Common myeloid progenitor, CD34-positive (primary cell): ENCODE measurements at regions not wholly inside any gene's neighbourhood (a gene's known extent, or its start where the extent isn't known, plus 50 kb on each side); places are given as distances from the start of the nearest gene placed in this dataset.
A peak's percentile ranks its signal among the peaks of the same experiment; 100 is the strongest.
"Not testable (repeated sequence)": the region's sequence is repeated elsewhere in the genome, so short reads cannot be mapped to it uniquely, and the experiment has no call there.

Source experiments
- CTCF ChIA-PET: fragments of 350-600 bp; sonication (Branson Sonifier 250); formaldehyde crosslinking; loops from one replicate; lab custom pipeline; 2021; ENCODE audit warnings: antibody characterized with exemption; lab: Charles Lee
- POLR2A ChIA-PET: fragments of 350-600 bp; sonication (Branson Sonifier 250); formaldehyde crosslinking; loops from one replicate; lab custom pipeline; 2021; ENCODE audit warnings: antibody characterized with exemption; lab: Charles Lee
- DNase-seq, 3 donors: peaks; one replicate each; pipeline versions ENCODE4 v3.0.0 to v3.0.0-alpha.2; 2013
- H3K27ac ChIP-seq, 2 experiments: 1 replicate in 1 of 2; 2 replicates in 1 of 2; pipeline ENCODE4 v1.7.0; 2013; ENCODE audit warnings: inconsistent platforms in 2 of 2, low read length in 2 of 2, mild to moderate bottlenecking in 2 of 2, low read depth in 1 of 2, moderate library complexity in 1 of 2; ENCODE audit not compliant: severe bottlenecking in 2 of 2, insufficient read depth in 1 of 2, poor library complexity in 1 of 2
- H3K27me3 ChIP-seq, 5 experiments: replicated peaks in 2 of 5; 1 replicate in 3 of 5; 2 replicates in 2 of 5; pipeline versions ENCODE4 v1.6.1 to v1.7.0; 2013; ENCODE audit warnings: low read length in 4 of 5, mild to moderate bottlenecking in 2 of 5, moderate library complexity in 2 of 5, inconsistent platforms in 1 of 5; ENCODE audit not compliant: insufficient read depth in 5 of 5, control insufficient read depth in 4 of 5
- H3K36me3 ChIP-seq, 4 experiments: 1 replicate in 2 of 4; 2 replicates in 2 of 4; pipeline versions ENCODE4 v1.6.1 to v1.7.0; 2013; ENCODE audit warnings: low read length in 3 of 4, control low read depth in 1 of 4, mild to moderate bottlenecking in 1 of 4; ENCODE audit not compliant: control insufficient read depth in 4 of 4, insufficient read depth in 4 of 4
- H3K4me1 ChIP-seq, 4 experiments: 1 replicate in 3 of 4; 2 replicates in 1 of 4; pipeline versions ENCODE4 v1.6.1 to v1.7.1; 2013; ENCODE audit warnings: low read length in 3 of 4, mild to moderate bottlenecking in 3 of 4, control low read depth in 1 of 4, inconsistent platforms in 1 of 4, moderate library complexity in 1 of 4; ENCODE audit not compliant: control insufficient read depth in 4 of 4, insufficient read depth in 4 of 4; ENCODE audit errors: control extremely low read depth in 1 of 4
- H3K4me3 ChIP-seq, 7 experiments: 1 replicate in 4 of 7; 2 replicates in 3 of 7; pipeline versions ENCODE4 v1.5.1 to v1.7.0; 2013; ENCODE audit warnings: mild to moderate bottlenecking in 7 of 7, low read length in 6 of 7, moderate library complexity in 6 of 7, inconsistent platforms in 2 of 7, low read depth in 2 of 7, control low read depth in 1 of 7; ENCODE audit not compliant: insufficient read depth in 4 of 7, control insufficient read depth in 1 of 7; ENCODE audit errors: extremely low read depth in 1 of 7
- H3K9me3 ChIP-seq, 5 experiments: 1 replicate in 4 of 5; 2 replicates in 1 of 5; pipeline versions ENCODE4 v1.6.1 to v1.7.1; 2013; ENCODE audit warnings: low read length in 4 of 5, mild to moderate bottlenecking in 2 of 5, inconsistent platforms in 1 of 5, low read depth in 1 of 5, moderate library complexity in 1 of 5; ENCODE audit not compliant: control insufficient read depth in 4 of 5, insufficient read depth in 2 of 5; ENCODE audit errors: control extremely low read depth in 1 of 5
- WGBS: methylation state at CpG from one replicate; pipeline ENCODE4 v1.1.5; 2013; ENCODE audit not compliant: insufficient coverage; 5-methylcytosine and 5-hydroxymethylcytosine counted together

DNA sequence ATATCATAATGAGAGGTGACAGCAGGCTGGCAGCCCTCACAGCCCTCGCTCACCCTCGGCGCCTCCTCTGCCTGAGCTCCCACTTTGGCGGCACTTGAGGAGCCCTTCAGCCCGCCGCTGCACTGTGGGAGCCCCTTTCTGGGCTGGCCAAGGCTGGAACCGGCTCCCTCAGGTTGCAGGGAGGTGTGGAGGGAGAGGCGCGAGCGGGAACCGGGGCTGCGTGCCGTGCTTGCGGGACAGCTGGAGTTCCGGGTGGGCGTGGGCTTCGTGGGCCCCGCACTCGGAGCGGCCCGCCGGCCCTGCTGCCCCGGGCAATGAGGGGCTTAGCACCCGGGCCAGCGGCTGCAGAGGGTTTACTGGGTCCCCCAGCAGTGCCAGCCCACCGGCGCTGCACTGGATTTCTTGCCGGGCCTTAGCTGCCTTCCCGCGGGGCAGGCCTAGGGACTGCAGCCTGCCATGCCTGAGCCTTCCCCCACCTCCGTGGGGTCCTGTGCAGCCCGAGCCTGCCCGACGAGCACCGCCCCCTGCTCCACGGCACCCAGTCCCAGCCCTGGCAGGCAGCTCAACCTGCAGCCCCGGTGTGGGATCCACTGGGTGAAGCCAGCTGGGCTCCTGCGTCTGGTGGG lies 147.7 kb downstream of the TLR4 start:
- WGBS: 100% methylated on average over 11 of the region's 38 CpGs
- CTCF ChIA-PET, POLR2A ChIA-PET: not testable (repeated sequence)

DNA sequence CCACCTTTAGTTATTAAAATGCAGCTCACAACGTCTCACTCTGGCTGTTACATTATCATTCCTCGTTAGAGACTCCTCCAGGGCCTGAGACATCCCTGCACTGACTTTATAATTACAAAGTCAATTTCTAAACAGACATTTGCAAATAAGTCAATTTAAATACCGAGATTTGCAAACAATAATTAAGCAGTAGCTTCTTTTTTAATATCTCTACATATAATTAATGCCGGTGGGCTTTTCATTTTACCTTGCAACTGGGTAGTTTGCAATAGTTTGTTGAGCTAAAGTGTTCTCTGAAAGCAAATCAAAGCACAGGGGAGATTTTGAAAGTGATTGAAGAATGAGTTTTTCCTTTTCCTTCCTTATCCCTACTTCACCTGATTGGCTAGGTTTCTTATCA lies 154.4 kb downstream of the TLR4 start:
- H3K4me3 ChIP-seq: no peak overlapping the region
- no peaks in the 10 kb centered on the region for H3K27me3 ChIP-seq
- DNase-seq: no peak
- POLR2A ChIA-PET: no interaction called here
- no peaks in the 10 kb centered on the region for H3K9me3 ChIP-seq
- H3K36me3 ChIP-seq: no peaks in the 10 kb centered on the region
- H3K27ac ChIP-seq: no peak overlapping the region
- CTCF ChIA-PET: no interaction called here
- WGBS: 69% methylated on average over 2 of the region's 4 CpGs
- H3K4me1 ChIP-seq: no peaks in the 10 kb centered on the region

More for the DNA sequence above, 147.7 kb downstream of the TLR4 start:
- H3K36me3 ChIP-seq, H3K4me3 ChIP-seq, H3K4me1 ChIP-seq, H3K9me3 ChIP-seq, H3K27me3 ChIP-seq, DNase-seq, H3K27ac ChIP-seq: not testable (repeated sequence)

DNA sequence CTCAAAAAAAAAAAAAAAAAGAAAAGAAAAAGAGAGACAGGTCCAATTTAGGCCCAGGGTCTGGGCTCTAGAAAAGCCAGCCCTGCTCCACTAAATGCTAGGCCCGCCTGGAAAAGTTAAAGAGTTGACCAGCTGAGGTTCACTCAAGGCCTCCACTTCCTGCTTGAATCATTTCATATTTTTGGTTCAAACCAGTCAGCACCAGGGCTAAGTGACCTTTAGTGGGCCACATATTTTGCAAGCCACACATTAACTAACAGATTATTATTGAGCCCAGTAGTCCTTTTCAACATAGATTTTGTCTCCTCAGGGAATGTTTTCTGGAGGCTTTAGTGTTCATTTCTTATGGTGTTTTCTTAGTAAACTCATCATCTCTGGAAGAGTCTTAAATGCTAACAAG lies 156.6 kb downstream of the TLR4 start:
- Histone ChIP-seq H3K27ac (no peak overlapping the region), H3K4me1 (no peaks in the 10 kb centered on the region), H3K4me3 (no peak overlapping the region), H3K9me3 (no peaks in the 10 kb centered on the region), H3K27me3 (no peaks in the 10 kb centered on the region), H3K36me3 (no peaks in the 10 kb centered on the region)
- POLR2A ChIA-PET: no interaction called here
- 100% methylated on average over 1 of the region's 1 CpG for WGBS
- DNase-seq: no peak
- CTCF ChIA-PET: no interaction called here

DNA sequence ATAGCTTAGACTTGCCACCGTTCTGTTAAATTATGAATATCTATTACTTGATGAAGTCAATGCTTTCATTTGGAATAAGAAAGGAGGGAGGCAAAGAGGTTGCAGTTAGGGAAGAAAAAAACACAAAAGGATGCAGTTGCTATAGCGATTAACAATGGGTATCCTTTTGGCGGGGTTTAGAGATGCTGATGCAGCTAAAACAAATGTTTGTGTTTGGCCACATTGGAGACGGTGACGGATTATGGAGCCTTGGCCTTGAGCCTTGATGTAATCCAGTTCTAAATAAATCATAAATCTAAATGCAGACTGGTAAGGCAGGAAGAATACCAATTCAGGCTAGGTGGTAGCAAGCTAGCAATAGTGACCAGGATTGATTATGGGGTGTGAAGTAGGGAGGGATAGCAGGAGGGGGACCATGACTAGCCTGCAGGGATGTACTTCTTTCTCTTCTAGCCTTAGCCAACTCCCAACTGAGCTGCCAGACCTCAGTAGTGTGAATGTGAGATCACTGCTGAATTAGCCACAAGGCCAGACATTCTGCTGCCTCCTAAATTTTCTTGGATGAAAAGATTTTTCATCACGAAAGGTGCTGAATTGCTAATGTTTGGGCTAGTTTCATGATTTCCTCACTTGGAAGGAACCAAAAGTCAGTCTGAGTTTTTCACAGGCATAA lies 160.3 kb downstream of the TLR4 start:
- WGBS: 72% methylated on average over 3 of the region's 6 CpGs
- Histone ChIP-seq H3K4me3 (no peak overlapping the region), H3K27me3 (peaks cover 0 to 2% (median 0%) of the 10 kb centered on the region in 5 experiments), H3K36me3 (no peaks in the 10 kb centered on the region), H3K27ac (no peak overlapping the region), H3K9me3 (no peaks in the 10 kb centered on the region), H3K4me1 (no peaks in the 10 kb centered on the region)
- no peak for DNase-seq
- ChIA-PET POLR2A (no interaction called here), CTCF (interaction anchor here (1.9 kb wide), 1 partner anchor 83 kb away, joined by 5 read pairs; no protein-coding TSS in a partner anchor)

DNA sequence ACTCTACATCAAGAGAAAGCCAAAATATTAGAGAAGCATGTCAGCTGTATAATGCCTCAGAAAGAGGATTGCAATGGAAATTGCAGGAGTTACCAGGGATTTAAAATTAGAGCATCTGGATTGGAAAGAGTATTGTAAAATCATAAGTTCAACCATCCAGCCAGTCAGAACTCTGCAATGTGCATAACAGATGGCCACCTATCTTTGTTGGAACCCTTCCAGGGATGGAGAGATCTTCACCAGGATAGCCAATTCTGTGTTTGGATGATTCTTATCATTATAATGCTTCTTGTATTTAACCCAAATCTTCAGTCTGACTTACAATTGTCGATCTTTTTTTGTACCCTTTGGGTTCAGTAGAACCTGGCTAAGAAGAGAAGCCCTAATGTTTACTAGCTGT lies 164.4 kb downstream of the TLR4 start:
- Histone ChIP-seq H3K4me3 (no peak overlapping the region), H3K4me1 (no peaks in the 10 kb centered on the region), H3K27me3 (peaks cover 0 to 2% (median 0%) of the 10 kb centered on the region in 5 experiments), H3K36me3 (no peaks in the 10 kb centered on the region), H3K27ac (no peak overlapping the region), H3K9me3 (no peaks in the 10 kb centered on the region)
- DNase-seq: no peak
- no CpG with 5 or more reads among the region's 1 CpG for WGBS
- ChIA-PET POLR2A (no interaction called here), CTCF (no interaction called here)

DNA sequence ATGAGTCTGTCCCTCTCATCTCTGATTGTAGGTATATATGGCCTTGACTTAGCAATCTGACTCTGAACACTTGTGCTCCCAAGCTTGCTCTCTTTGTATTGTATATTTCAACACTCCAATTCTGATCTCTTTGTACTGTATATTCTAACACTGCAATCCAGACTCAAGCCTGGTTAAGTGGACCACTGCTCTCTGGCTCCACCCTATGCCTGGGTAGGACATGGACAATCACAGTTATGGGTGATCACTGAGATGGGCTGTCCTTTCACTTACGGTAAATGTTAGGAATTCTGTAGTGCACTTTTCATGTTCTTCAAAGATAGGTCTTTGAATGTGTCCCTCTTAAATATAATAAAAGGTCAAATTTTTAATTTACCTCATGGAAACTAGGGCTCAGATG lies 165.1 kb downstream of the TLR4 start:
- WGBS: no CpG with 5 or more reads among the region's 1 CpG
- Histone ChIP-seq H3K4me3 (no peak overlapping the region), H3K4me1 (no peaks in the 10 kb centered on the region), H3K36me3 (no peaks in the 10 kb centered on the region), H3K27me3 (peaks cover 0 to 2% (median 0%) of the 10 kb centered on the region in 5 experiments), H3K27ac (no peak overlapping the region), H3K9me3 (no peaks in the 10 kb centered on the region)
- CTCF ChIA-PET: no interaction called here
- POLR2A ChIA-PET: no interaction called here
- DNase-seq: peak in 1 of 3 donors; percentile 9

DNA sequence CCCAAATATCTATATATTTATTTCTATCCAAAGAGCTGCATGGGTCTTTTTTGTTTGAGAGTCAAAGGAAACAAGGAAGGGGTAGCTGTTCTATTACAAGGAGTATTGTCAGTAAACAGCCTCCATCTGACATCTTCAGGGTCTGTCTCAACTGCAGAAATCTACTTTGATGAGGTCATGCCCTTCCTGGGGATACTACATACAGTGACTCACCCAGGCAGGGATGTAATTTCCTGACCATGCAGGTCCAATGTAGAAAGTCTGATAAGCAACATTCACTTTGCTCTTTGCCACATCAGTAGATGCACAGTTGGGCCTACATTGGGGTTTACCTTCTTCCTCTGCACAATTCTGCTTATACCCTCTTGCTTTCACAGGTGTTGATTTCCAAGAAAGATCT lies 165.5 kb downstream of the TLR4 start:
- POLR2A ChIA-PET: no interaction called here
- Histone ChIP-seq H3K36me3 (no peaks in the 10 kb centered on the region), H3K4me3 (no peak overlapping the region), H3K9me3 (no peaks in the 10 kb centered on the region), H3K4me1 (no peaks in the 10 kb centered on the region), H3K27me3 (peaks cover 0 to 3% (median 0%) of the 10 kb centered on the region in 5 experiments), H3K27ac (no peak overlapping the region)
- no peak for DNase-seq
- CTCF ChIA-PET: no interaction called here
